CD14-positive monocyte (primary cell): ENCODE measurements at regions not wholly inside any gene's neighbourhood (a gene's known extent, or its start where the extent isn't known, plus 50 kb on each side); places are given as distances from the start of the nearest gene placed in this dataset.

Experiments
- DNase-seq, 3 donors: peaks; one replicate each; pipeline ENCODE4 v3.0.0-alpha.2; 2011 to 2022
- H2AFZ ChIP-seq: 2 replicates; pipeline ENCODE4 v1.6.0; 2012; ENCODE audit warnings: mild to moderate bottlenecking, low read depth, low read length, inconsistent platforms; ENCODE audit not compliant: insufficient read depth, poor library complexity, severe bottlenecking
- H3K27ac ChIP-seq, 2 donors: 1 replicate in 1 of 2; 2 replicates in 1 of 2; pipeline ENCODE4 v1.5.1; 2012 to 2013; ENCODE audit warnings: low read length in 2 of 2, control low read depth in 1 of 2, inconsistent platforms in 1 of 2, low read depth in 1 of 2, mild to moderate bottlenecking in 1 of 2
- H3K27me3 ChIP-seq, 2 donors: one replicate each; pipeline versions ENCODE4 v1.6.0 to v1.6.1; 2011 to 2013; ENCODE audit warnings: low read length in 2 of 2; ENCODE audit not compliant: control insufficient read depth in 2 of 2, insufficient read depth in 2 of 2
- H3K36me3 ChIP-seq, 2 donors: replicated peaks in 1 of 2; 1 replicate in 1 of 2; 2 replicates in 1 of 2; pipeline versions ENCODE4 v1.5.1 to v1.6.1; 2012 to 2013; ENCODE audit warnings: low read length in 2 of 2, control low read depth in 1 of 2, inconsistent platforms in 1 of 2, mild to moderate bottlenecking in 1 of 2; ENCODE audit not compliant: insufficient read depth in 2 of 2, control insufficient read depth in 1 of 2
- H3K4me1 ChIP-seq, 2 donors: 1 replicate in 1 of 2; 2 replicates in 1 of 2; pipeline versions ENCODE4 v1.5.1 to v1.6.1; 2012 to 2013; ENCODE audit warnings: low read length in 2 of 2, control low read depth in 1 of 2, inconsistent platforms in 1 of 2, mild to moderate bottlenecking in 1 of 2, moderate library complexity in 1 of 2; ENCODE audit not compliant: insufficient read depth in 2 of 2, control insufficient read depth in 1 of 2
- H3K4me2 ChIP-seq: replicated peaks from 2 replicates; pipeline ENCODE3; 2012; ENCODE audit warnings: low read length, moderate library complexity, mild to moderate bottlenecking; ENCODE audit not compliant: poor library complexity, severe bottlenecking; ENCODE audit errors: extremely low read depth
- H3K4me3 ChIP-seq, 3 experiments: fragments of 200-600 bp in 1 of 3; sonication (generic) in 1 of 3; replicated peaks in 1 of 3; 1 replicate in 2 of 3; 2 replicates in 1 of 3; pipeline ENCODE4 v1.5.1; 2011 to 2013; ENCODE audit warnings: low read length in 3 of 3, mild to moderate bottlenecking in 3 of 3, control low read depth in 2 of 3, low read depth in 2 of 3, inconsistent platforms in 1 of 3, moderate library complexity in 1 of 3
- H3K79me2 ChIP-seq: 2 replicates; pipeline ENCODE4 v1.6.0; 2012; ENCODE audit warnings: mild to moderate bottlenecking, control low read depth, inconsistent platforms, low read length, moderate library complexity; ENCODE audit not compliant: insufficient read depth
- H3K9ac ChIP-seq: 2 replicates; pipeline ENCODE4 v1.6.0; 2017; ENCODE audit warnings: low read length, mild to moderate bottlenecking; ENCODE audit not compliant: insufficient read depth, poor library complexity, severe bottlenecking
- H3K9me3 ChIP-seq, 2 donors: replicated peaks in 1 of 2; 1 replicate in 1 of 2; 2 replicates in 1 of 2; pipeline versions ENCODE4 v1.5.1 to v1.6.1; 2012 to 2013; ENCODE audit warnings: low read length in 2 of 2, control low read depth in 1 of 2; ENCODE audit not compliant: control insufficient read depth in 1 of 2, insufficient read depth in 1 of 2
- H4K20me1 ChIP-seq: 2 replicates; pipeline ENCODE4 v1.6.0; 2012; ENCODE audit warnings: mild to moderate bottlenecking, low read length, control low read depth, moderate library complexity; ENCODE audit not compliant: insufficient read depth
- H3K27ac Mint-ChIP-seq, 7 donors: one replicate each; pipeline ENCODE4 v1.8.0; 2020; ENCODE audit warnings: mild to moderate bottlenecking in 7 of 7, mixed read lengths in 7 of 7, moderate library complexity in 6 of 7, inconsistent platforms in 2 of 7
- H3K27me3 Mint-ChIP-seq, 3 donors: one replicate each; pipeline ENCODE4 v1.8.0; 2021 to 2022; ENCODE audit warnings: low read depth in 3 of 3, mild to moderate bottlenecking in 3 of 3, mixed read lengths in 3 of 3, moderate library complexity in 3 of 3, inconsistent platforms in 1 of 3
- H3K36me3 Mint-ChIP-seq, 2 donors: one replicate each; pipeline ENCODE4 v1.8.0; 2020; ENCODE audit warnings: mixed read lengths in 2 of 2, inconsistent platforms in 1 of 2, mild to moderate bottlenecking in 1 of 2
- H3K4me1 Mint-ChIP-seq: one replicate; pipeline ENCODE4 v1.8.0; 2020; ENCODE audit warnings: mild to moderate bottlenecking, mixed read lengths
- H3K4me3 Mint-ChIP-seq, 2 donors: one replicate each; pipeline ENCODE4 v1.8.0; 2020; ENCODE audit warnings: mild to moderate bottlenecking in 2 of 2, mixed read lengths in 2 of 2, moderate library complexity in 1 of 2
- H3K9me3 Mint-ChIP-seq, 7 donors: one replicate each; pipeline ENCODE4 v1.8.0; 2020 to 2022; ENCODE audit warnings: mixed read lengths in 7 of 7, mild to moderate bottlenecking in 6 of 7, moderate library complexity in 6 of 7, inconsistent platforms in 2 of 7
- WGBS: methylation state at CpG from one replicate; pipeline ENCODE4 v1.1.5; 2013; ENCODE audit warnings: missing lambda C conversion rate; ENCODE audit not compliant: insufficient coverage; 5-methylcytosine and 5-hydroxymethylcytosine counted together
- intact Hi-C, 2 donors: fragments of 100-400 bp; cut with micrococcal nuclease; formaldehyde crosslinking; loops; one replicate each; pipeline versions ENCODE4 v1.15.0 to v1.15.1; 2023
- TF ChIP-seq, protein P1 (sequence below): fragments of 200-600 bp; IDR thresholded peaks from one replicate; pipeline ENCODE4 v1.8.0; 2022; ENCODE audit warnings: antibody characterized with exemption, mild to moderate bottlenecking

DNA sequence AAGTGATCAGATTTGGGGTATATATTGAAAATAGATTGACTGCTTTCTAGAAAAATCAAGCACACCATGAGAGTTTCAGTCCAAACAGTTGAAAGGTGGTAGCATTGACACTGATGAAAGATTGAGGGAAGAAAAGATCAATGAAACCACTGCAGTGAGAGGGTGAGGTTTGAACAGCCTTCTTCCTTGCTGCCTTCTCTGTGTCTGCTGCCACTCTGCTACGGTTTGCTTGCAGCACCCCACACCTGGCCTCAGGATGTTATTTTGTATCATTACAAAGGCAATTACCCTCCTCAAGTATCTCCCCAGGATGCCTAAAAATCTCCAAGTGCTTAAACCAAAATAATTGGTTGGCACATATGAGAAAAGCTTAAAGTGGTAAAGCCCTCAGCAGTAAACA lies 683.6 kb upstream of the ARPP21 start:
- Histone ChIP-seq H4K20me1 (no peaks in the 10 kb centered on the region), H3K79me2 (no peaks in the 10 kb centered on the region), H3K4me2 (no peak overlapping the region), H2AFZ (no peak overlapping the region), H3K4me3 (no peak overlapping the region), H3K9me3 (peaks cover 10 to 14% of the 10 kb centered on the region in 2 donors), H3K4me1 (no peaks in the 10 kb centered on the region), H3K36me3 (no peaks in the 10 kb centered on the region), H3K27me3 (no peaks in the 10 kb centered on the region), H3K9ac (no peak overlapping the region), H3K27ac (no peak overlapping the region)
- no CpG with 5 or more reads among the region's 1 CpG for WGBS
- DNase-seq: no peak
- no peak overlapping the region for H3K4me3 Mint-ChIP-seq
- peaks cover 5% of the 10 kb centered on the region for H3K4me1 Mint-ChIP-seq
- intact Hi-C loops: no loop called here
- H3K27me3 Mint-ChIP-seq: no peaks in the 10 kb centered on the region
- no peaks in the 10 kb centered on the region for H3K36me3 Mint-ChIP-seq
- H3K9me3 Mint-ChIP-seq: peaks cover 3 to 9% (median 6%) of the 10 kb centered on the region in 7 donors
- TF ChIP-seq, protein P1, sequence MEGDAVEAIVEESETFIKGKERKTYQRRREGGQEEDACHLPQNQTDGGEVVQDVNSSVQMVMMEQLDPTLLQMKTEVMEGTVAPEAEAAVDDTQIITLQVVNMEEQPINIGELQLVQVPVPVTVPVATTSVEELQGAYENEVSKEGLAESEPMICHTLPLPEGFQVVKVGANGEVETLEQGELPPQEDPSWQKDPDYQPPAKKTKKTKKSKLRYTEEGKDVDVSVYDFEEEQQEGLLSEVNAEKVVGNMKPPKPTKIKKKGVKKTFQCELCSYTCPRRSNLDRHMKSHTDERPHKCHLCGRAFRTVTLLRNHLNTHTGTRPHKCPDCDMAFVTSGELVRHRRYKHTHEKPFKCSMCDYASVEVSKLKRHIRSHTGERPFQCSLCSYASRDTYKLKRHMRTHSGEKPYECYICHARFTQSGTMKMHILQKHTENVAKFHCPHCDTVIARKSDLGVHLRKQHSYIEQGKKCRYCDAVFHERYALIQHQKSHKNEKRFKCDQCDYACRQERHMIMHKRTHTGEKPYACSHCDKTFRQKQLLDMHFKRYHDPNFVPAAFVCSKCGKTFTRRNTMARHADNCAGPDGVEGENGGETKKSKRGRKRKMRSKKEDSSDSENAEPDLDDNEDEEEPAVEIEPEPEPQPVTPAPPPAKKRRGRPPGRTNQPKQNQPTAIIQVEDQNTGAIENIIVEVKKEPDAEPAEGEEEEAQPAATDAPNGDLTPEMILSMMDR: no peak
- no peak overlapping the region for H3K27ac Mint-ChIP-seq

DNA sequence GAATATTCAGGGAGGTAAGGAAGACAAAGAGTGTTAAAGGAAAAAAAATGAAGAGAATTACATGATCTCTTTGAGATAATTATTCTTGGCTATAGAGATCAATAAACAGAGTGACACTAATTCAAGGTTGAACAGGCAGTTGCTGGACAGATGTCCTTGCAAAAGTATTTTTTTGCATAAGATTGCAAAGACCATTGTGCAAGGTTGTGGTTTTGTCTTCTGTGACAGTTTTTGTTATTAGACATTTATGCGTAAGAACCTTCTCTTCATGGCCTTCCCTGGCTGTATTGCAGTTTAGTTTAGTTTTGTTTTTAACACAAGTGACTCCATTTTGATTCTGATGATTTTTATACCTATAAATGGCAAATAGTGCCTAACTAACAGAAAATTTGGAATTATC lies 682.8 kb upstream of the ARPP21 start:
- no peak overlapping the region for H3K4me3 ChIP-seq
- no peaks in the 10 kb centered on the region for H3K36me3 Mint-ChIP-seq
- H3K27me3 ChIP-seq: no peaks in the 10 kb centered on the region
- no peaks in the 10 kb centered on the region for H3K36me3 ChIP-seq
- TF ChIP-seq, protein P1: no peak
- no peaks in the 10 kb centered on the region for H3K79me2 ChIP-seq
- no peak overlapping the region for H3K4me2 ChIP-seq
- no peak overlapping the region for H3K4me3 Mint-ChIP-seq
- intact Hi-C loops: no loop called here
- peaks cover 5% of the 10 kb centered on the region for H3K4me1 Mint-ChIP-seq
- H3K9me3 ChIP-seq: peaks cover 10 to 14% of the 10 kb centered on the region in 2 donors
- WGBS: no CpG with 5 or more reads among the region's 1 CpG
- no peak for DNase-seq
- H3K4me1 ChIP-seq: no peaks in the 10 kb centered on the region
- H3K27me3 Mint-ChIP-seq: no peaks in the 10 kb centered on the region
- H3K27ac Mint-ChIP-seq: no peak overlapping the region
- no peak overlapping the region for H3K9ac ChIP-seq
- no peak overlapping the region for H3K27ac ChIP-seq
- peaks cover 3 to 9% (median 6%) of the 10 kb centered on the region in 7 donors for H3K9me3 Mint-ChIP-seq
- no peak overlapping the region for H2AFZ ChIP-seq
- no peaks in the 10 kb centered on the region for H4K20me1 ChIP-seq
